ENCODE measurements at regions not wholly inside any gene's neighbourhood (a gene's known extent, or its start where the extent isn't known, plus 50 kb on each side); places are given as distances from the start of the nearest gene placed in this dataset.

- DNase-seq (ENCODE audit: low read depth) = no peak
- TF ChIP-seq, protein P1, sequence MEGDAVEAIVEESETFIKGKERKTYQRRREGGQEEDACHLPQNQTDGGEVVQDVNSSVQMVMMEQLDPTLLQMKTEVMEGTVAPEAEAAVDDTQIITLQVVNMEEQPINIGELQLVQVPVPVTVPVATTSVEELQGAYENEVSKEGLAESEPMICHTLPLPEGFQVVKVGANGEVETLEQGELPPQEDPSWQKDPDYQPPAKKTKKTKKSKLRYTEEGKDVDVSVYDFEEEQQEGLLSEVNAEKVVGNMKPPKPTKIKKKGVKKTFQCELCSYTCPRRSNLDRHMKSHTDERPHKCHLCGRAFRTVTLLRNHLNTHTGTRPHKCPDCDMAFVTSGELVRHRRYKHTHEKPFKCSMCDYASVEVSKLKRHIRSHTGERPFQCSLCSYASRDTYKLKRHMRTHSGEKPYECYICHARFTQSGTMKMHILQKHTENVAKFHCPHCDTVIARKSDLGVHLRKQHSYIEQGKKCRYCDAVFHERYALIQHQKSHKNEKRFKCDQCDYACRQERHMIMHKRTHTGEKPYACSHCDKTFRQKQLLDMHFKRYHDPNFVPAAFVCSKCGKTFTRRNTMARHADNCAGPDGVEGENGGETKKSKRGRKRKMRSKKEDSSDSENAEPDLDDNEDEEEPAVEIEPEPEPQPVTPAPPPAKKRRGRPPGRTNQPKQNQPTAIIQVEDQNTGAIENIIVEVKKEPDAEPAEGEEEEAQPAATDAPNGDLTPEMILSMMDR (IDR thresholded peaks at IDR 0.05; ENCODE audit: insufficient read depth, low read depth, low read length) = no peak
- no peak overlapping the region for H3K4me3 ChIP-seq (ENCODE audit: low read depth, low read length)
These were observed 190.9 kb downstream of the VCY1B start for GRCh38 chrY:14246948-14247347.

GRCh38 chrY:14248878-14249576 lies 193.0 kb downstream of the VCY1B start:
- H3K4me3 ChIP-seq (ENCODE audit: low read depth, low read length) = no peak overlapping the region
- TF ChIP-seq, protein P1 (IDR thresholded peaks at IDR 0.05; ENCODE audit: insufficient read depth, low read depth, low read length) = no peak
- no peak for DNase-seq (ENCODE audit: low read depth)

DNA sequence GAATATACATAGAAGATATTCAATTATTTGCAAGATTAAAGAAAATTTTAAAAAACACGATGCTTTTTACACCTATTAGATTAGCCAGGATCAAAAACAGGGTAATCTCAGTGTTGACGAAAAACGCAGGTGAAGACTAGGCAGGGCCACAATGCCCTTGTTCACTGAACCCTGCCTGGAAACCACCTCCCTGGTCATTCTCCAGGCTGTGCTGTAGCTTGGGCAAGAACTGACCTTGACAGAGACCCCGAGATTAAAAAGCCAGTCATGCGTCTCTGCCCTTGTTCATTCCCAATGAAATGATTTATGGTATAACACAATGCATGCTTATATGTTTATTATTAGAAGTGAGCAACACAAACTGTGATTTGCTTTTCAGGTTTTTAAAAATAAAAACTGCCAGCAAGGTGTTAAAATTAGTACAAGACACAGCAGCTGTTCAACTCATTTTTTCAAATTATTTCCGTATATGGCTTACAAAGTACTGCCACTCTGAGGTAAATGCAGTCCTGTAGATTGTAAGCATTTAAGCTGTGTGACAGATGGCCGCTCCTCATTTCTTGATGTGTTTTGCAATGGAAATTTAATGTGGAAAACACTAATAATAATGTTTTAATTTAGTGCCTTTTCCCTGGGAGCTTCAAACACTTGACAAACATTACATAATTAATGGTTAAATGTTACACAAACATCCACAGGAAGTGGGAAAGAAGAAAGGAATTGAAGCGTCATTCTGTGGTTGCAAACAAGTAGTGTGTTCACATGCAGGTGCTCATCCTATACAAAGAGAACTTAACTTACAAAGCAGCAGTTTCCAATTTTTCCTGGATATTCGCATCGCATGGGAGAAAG lies 200.2 kb downstream of the VCY1B start:
- TF ChIP-seq, protein P1 (IDR thresholded peaks at IDR 0.05; ENCODE audit: insufficient read depth, low read depth, low read length) = no peak
- H3K4me3 ChIP-seq (ENCODE audit: low read depth, low read length) = no peak overlapping the region
- no peak for DNase-seq (ENCODE audit: low read depth)

GRCh38 chrY:14256817-14257168 lies 200.8 kb downstream of the VCY1B start:
- TF ChIP-seq, protein P1 (IDR thresholded peaks at IDR 0.05; ENCODE audit: insufficient read depth, low read depth, low read length) = no peak

GRCh38 chrY:14277029-14277428 lies 221.0 kb downstream of the VCY1B start:
- no peak for DNase-seq (ENCODE audit: low read depth)
- TF ChIP-seq, protein P1 (IDR thresholded peaks at IDR 0.05; ENCODE audit: insufficient read depth, low read depth, low read length) = no peak
- H3K4me3 ChIP-seq (ENCODE audit: low read depth, low read length) = no peak overlapping the region

More at GRCh38 chrY:14256817-14257168, 200.8 kb downstream of the VCY1B start:
- no peak for DNase-seq (ENCODE audit: low read depth)
- no peak overlapping the region for H3K4me3 ChIP-seq (ENCODE audit: low read depth, low read length)

GRCh38 chrY:14290656-14291375 lies 233.5 kb upstream of the NLGN4Y start:
- H3K4me3 ChIP-seq (ENCODE audit: low read depth, low read length) = no peak overlapping the region
- TF ChIP-seq, protein P1 (IDR thresholded peaks at IDR 0.05; ENCODE audit: insufficient read depth, low read depth, low read length) = no peak
- peak; percentile 27 for DNase-seq (ENCODE audit: low read depth)

Measured in fibroblast of villous mesenchyme (primary cell).